ENCODE measurements at regions not wholly inside any gene's neighbourhood (a gene's known extent, or its start where the extent isn't known, plus 50 kb on each side); places are given as distances from the start of the nearest gene placed in this dataset.

DNA sequence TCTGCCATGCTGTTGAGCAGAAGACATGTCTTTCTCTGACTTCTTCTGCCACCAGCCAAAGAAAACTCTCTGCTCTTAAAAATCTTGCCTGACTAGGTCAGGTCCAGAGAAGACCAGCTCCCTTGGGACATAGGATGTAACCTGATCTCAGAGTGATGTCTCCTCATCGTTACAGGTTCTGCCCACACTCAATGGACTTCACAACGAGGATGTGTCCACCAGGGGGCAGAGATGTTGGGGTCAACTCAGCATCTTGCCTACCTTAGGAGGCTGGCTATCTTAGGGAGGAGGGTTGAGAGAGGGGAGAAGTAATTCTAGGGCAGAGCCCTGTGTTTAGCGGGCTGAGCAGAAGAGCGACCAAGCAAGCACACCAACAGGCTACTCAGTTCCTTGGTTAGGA, 207.6 kb upstream of the CDH4 start:
- peaks cover 73% of the 10 kb centered on the region for H3K27me3 ChIP-seq (ENCODE audit: low read depth)
- no peaks in the 10 kb centered on the region for H3K4me1 ChIP-seq
- peaks cover 7% of the 10 kb centered on the region for H3K9me3 ChIP-seq (replicated peaks)
- intact Hi-C loops (cut with micrococcal nuclease) = no loop called here
- TF ChIP-seq, protein P1, sequence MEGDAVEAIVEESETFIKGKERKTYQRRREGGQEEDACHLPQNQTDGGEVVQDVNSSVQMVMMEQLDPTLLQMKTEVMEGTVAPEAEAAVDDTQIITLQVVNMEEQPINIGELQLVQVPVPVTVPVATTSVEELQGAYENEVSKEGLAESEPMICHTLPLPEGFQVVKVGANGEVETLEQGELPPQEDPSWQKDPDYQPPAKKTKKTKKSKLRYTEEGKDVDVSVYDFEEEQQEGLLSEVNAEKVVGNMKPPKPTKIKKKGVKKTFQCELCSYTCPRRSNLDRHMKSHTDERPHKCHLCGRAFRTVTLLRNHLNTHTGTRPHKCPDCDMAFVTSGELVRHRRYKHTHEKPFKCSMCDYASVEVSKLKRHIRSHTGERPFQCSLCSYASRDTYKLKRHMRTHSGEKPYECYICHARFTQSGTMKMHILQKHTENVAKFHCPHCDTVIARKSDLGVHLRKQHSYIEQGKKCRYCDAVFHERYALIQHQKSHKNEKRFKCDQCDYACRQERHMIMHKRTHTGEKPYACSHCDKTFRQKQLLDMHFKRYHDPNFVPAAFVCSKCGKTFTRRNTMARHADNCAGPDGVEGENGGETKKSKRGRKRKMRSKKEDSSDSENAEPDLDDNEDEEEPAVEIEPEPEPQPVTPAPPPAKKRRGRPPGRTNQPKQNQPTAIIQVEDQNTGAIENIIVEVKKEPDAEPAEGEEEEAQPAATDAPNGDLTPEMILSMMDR (IDR thresholded peaks at IDR 0.05; ENCODE audit: borderline replicate concordance) = no peak
- no peak overlapping the region for H3K27ac ChIP-seq (replicated peaks)
- DNase-seq = no peak
- no peak overlapping the region for H3K4me3 ChIP-seq
- no peaks in the 10 kb centered on the region for H3K36me3 ChIP-seq

DNA sequence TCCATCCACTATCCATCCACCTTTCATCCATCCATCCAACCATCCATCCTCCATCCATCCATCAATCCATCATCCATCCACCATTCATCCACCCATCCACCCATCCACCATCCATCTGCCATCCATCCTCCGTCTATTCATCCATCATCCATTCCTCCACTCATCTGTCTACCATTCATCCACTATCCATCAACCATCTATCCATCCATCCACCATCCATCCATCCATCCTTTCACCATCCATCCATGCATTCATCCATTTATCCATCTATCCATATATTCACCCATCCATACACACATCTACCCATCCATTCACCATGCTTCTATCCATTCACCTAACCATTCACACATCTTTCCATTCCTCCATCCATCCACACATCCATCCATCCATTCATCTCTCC, 207.0 kb upstream of the CDH4 start:
- H3K4me1 ChIP-seq = no peaks in the 10 kb centered on the region
- DNase-seq = no peak
- H3K4me3 ChIP-seq = no peak overlapping the region
- intact Hi-C loops (cut with micrococcal nuclease) = no loop called here
- no peaks in the 10 kb centered on the region for H3K36me3 ChIP-seq
- H3K9me3 ChIP-seq (replicated peaks) = peaks cover 7% of the 10 kb centered on the region
- H3K27me3 ChIP-seq (ENCODE audit: low read depth) = peaks cover 79% of the 10 kb centered on the region
- TF ChIP-seq, protein P1 (IDR thresholded peaks at IDR 0.05; ENCODE audit: borderline replicate concordance) = no peak
- H3K27ac ChIP-seq (replicated peaks) = no peak overlapping the region

DNA sequence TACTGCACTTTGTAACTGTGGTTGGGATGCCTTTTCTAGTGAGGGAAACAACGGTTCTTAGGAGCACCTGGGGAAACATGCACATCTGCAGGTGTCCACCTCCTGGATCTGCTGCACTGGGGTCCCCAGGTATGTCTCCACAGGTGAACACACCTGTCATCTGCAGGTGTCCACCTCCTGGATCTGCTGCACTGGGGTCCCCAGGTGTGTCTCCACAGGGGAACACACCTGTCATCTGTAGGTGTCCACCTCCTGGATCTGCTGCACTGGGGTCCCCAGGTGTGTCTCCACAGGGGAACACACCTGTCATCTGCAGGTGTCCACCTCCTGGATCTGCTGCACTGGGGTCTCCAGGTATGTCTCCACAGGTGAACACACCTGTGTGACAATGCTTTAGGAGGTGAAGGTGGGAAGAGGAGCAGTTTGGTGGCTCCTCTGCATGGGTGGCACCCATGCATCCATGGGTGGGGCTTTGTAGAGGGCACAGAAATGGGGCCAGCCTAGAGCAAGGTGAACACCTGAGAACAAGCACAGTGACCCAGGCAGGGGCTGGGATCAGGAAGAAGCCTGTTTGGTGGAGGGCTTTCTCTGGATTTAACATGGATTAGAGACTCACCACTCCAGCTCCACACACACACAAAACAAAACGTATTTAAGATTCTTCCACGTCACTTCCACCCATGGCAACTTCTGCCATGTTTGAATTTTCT, 206.0 kb upstream of the CDH4 start:
- peaks cover 7% of the 10 kb centered on the region for H3K9me3 ChIP-seq (replicated peaks)
- H3K27me3 ChIP-seq (ENCODE audit: low read depth) = peaks cover 81% of the 10 kb centered on the region
- H3K27ac ChIP-seq (replicated peaks) = no peak overlapping the region
- no peaks in the 10 kb centered on the region for H3K4me1 ChIP-seq
- TF ChIP-seq, protein P1 (IDR thresholded peaks at IDR 0.05; ENCODE audit: borderline replicate concordance) = no peak
- H3K4me3 ChIP-seq = no peak overlapping the region
- no peak for DNase-seq
- intact Hi-C loops (cut with micrococcal nuclease) = no loop called here
- no peaks in the 10 kb centered on the region for H3K36me3 ChIP-seq

DNA sequence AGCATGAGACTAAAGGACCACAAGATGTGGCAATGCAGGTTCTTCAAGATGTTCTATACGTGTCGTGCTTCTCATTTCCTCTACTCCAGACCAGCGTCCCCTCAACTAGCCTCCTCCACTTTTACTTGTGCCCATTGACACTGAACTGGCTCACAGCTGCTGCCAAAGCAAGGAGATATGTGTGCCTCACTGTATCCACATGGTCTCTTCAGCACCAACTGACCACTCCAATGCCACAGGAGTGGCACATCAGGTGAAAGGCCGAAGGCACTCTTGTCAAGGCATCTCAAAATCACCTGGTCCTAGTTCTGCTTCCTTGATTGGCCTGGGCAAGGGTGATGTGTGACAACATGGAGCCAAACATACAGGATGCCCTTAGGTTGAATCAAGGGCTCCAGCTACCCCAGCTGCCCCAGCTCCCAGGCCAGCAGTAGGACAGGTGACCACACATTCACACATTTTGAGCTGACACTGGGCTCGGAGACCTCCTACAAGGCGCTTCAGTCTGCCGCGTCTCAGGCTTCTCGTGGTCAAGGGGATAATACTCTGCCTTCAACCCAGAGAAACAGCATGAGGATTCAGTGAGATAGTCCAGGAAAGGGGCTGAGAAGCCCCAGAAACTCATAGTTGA, 205.2 kb upstream of the CDH4 start:
- Histone ChIP-seq H3K9me3 (replicated peaks) (peaks cover 7% of the 10 kb centered on the region), H3K27ac (replicated peaks) (no peak overlapping the region), H3K27me3 (ENCODE audit: low read depth) (peaks cover 73% of the 10 kb centered on the region), H3K4me3 (no peak overlapping the region), H3K4me1 (no peaks in the 10 kb centered on the region), H3K36me3 (no peaks in the 10 kb centered on the region)
- intact Hi-C loops (cut with micrococcal nuclease) = no loop called here
- TF ChIP-seq, protein P1 (IDR thresholded peaks at IDR 0.05; ENCODE audit: borderline replicate concordance) = no peak
- DNase-seq = no peak

DNA sequence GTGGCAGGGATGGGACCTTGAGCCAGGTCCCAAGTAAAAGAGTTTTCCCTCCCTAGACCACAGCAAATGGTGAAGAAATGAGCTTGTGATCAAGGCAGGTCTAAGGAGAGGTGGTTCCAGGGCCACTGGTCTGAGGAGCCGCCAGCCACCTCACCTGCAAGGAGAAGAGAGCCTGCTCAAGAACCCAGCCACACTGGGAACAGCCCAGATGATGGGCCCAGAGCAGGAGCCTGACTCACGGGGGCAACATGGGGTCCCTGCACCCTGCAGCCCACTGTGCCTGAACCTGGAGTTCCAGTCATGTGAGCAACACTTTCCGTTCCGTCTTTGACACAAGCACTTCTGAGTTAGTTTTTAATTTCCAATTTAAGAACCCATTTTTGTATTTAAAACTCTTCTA, 204.5 kb upstream of the CDH4 start:
- DNase-seq = no peak
- Histone ChIP-seq H3K27me3 (ENCODE audit: low read depth) (peaks cover 73% of the 10 kb centered on the region), H3K4me3 (no peak overlapping the region), H3K4me1 (no peaks in the 10 kb centered on the region), H3K9me3 (replicated peaks) (peaks cover 7% of the 10 kb centered on the region), H3K27ac (replicated peaks) (no peak overlapping the region), H3K36me3 (no peaks in the 10 kb centered on the region)
- TF ChIP-seq, protein P1 (IDR thresholded peaks at IDR 0.05; ENCODE audit: borderline replicate concordance) = no peak
- intact Hi-C loops (cut with micrococcal nuclease) = no loop called here
